Transverse colon (tissue), 4 donors: ENCODE measurements at regions not wholly inside any gene's neighbourhood (a gene's known extent, or its start where the extent isn't known, plus 50 kb on each side); places are given as distances from the start of the nearest gene placed in this dataset.

Experiments used
- DNase-seq: peaks from one replicate; pipeline ENCODE4 v3.0.0-alpha.2; 2019
- H3K27ac ChIP-seq, 4 donors: fragments of 200-600 bp; sonication (generic); 2 replicates each; pipeline ENCODE4 v1.5.1; 2016 to 2018; ENCODE audit warnings: inconsistent platforms in 4 of 4
- H3K27me3 ChIP-seq: fragments of 200-600 bp; sonication (generic); 2 replicates; pipeline ENCODE4 v1.5.1; 2017; ENCODE audit warnings: inconsistent platforms
- H3K36me3 ChIP-seq, 4 donors: fragments of 200-600 bp; sonication (generic); 2 replicates each; pipeline ENCODE4 v1.5.1; 2017 to 2019; ENCODE audit warnings: inconsistent platforms in 4 of 4
- H3K4me1 ChIP-seq, 4 donors: fragments of 200-600 bp; sonication (generic); 2 replicates each; pipeline ENCODE4 v1.5.1; 2017 to 2020; ENCODE audit warnings: inconsistent platforms in 4 of 4
- H3K4me3 ChIP-seq, 4 donors: fragments of 200-600 bp; sonication (generic); 1 replicate in 1 of 4; 2 replicates in 3 of 4; pipeline versions ENCODE4 v1.5.1 to v1.6.1; 2017 to 2019; ENCODE audit warnings: inconsistent platforms in 4 of 4
- H3K9me3 ChIP-seq, 2 donors: fragments of 200-600 bp; sonication (generic); 2 replicates each; pipeline ENCODE4 v1.5.1; 2017 to 2019; ENCODE audit warnings: inconsistent platforms in 2 of 2
- CTCF ChIP-seq, 5 experiments: fragments of 200-600 bp in 3 of 5; fragments of 450-650 bp in 2 of 5; sonication (generic) in 3 of 5; IDR thresholded peaks; 1 replicate in 2 of 5; 2 replicates in 3 of 5; pipeline ENCODE4 v1.5.1; 2016 to 2017; ENCODE audit warnings: antibody characterized with exemption in 5 of 5, inconsistent platforms in 3 of 5, mild to moderate bottlenecking in 2 of 5, moderate library complexity in 1 of 5
- EP300 ChIP-seq: sonication (generic); formaldehyde crosslinking; IDR thresholded peaks from one replicate; pipeline ENCODE4 v1.6.1; 2017; ENCODE audit warnings: antibody characterized with exemption, low read depth
- POLR2A ChIP-seq: fragments of 450-650 bp; IDR thresholded peaks from one replicate; pipeline ENCODE4 v1.6.1; 2016; ENCODE audit warnings: antibody characterized with exemption, mild to moderate bottlenecking, moderate library complexity
- POLR2AphosphoS5 ChIP-seq, 3 donors: sonication (generic); formaldehyde crosslinking; IDR thresholded peaks; one replicate each; pipeline ENCODE4 v1.6.1; 2016; ENCODE audit warnings: antibody characterized with exemption in 3 of 3
- WGBS, 2 donors: methylation state at CpG; one replicate each; pipeline ENCODE4 v1.1.5; 2018; ENCODE audit warnings: low coverage in 1 of 2; 5-methylcytosine and 5-hydroxymethylcytosine counted together
- in situ Hi-C, 4 donors: fragments of 200-750 bp; cut with MboI; loops; one replicate each; pipeline versions ENCODE4 v1.15.0 to v1.15.1; 2017; ENCODE audit warnings: low sequenced_read_pairs in 3 of 4, low pct_ligation_motif_present in 1 of 4, low pct_unique_long_range_greater_than_20kb in 1 of 4
- intact Hi-C: fragments of 100-400 bp; cut with DNase I; formaldehyde crosslinking; loops from one replicate; pipeline ENCODE4 v1.15.1; 2023; ENCODE audit warnings: low total_unique reads

- 97 to 100% methylated on average over 2 of the region's 2 CpGs for WGBS, 2 donors
- H3K27ac ChIP-seq, result no peak overlapping the region
- intact Hi-C loops (no loop called here), in situ Hi-C loops (no loop called here)
- DNase-seq, result no peak
- TF ChIP-seq EP300, result no peak
- no peak for TF ChIP-seq CTCF (IDR thresholded peaks at IDR 0.05)
- TF ChIP-seq POLR2A, result no peak
- TF ChIP-seq POLR2AphosphoS5 (IDR thresholded peaks at IDR 0.05), result no peak
- H3K9me3 ChIP-seq, result no peaks in the 10 kb centered on the region
- H3K4me3 ChIP-seq, result no peak overlapping the region
- no peaks in the 10 kb centered on the region for H3K27me3 ChIP-seq
- H3K4me1 ChIP-seq, result no peaks in the 10 kb centered on the region
- no peaks in the 10 kb centered on the region for H3K36me3 ChIP-seq
Measured at GRCh38 chr5:143469125-143469524, 65.6 kb upstream of the NR3C1 start.

DNA sequence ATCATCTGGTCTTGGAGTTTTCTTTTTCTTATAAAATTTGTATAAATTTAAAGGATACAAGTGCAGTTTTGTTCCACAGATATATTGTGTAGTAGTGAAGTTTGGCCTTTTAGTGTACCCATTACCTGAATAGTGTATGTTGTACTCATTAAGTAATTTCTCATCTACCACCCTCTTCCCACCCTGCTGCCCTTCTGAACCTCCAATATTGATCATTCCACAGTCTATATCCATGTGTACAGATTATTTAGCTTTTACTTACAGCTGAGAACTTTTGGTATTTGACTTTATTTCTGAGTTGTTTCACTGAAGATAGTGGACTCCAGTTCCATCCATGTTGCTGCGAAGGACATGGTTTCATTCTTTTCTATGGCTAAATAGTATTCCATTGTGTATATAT lies 63.1 kb upstream of the NR3C1 start:
- TF ChIP-seq EP300 (no peak), POLR2A (no peak), POLR2AphosphoS5 (IDR thresholded peaks at IDR 0.05) (no peak), CTCF (IDR thresholded peaks at IDR 0.05) (no peak)
- in situ Hi-C loops, result no loop called here
- WGBS, 2 donors, result 73 to 100% methylated on average over 1 of the region's 1 CpG

GRCh38 chr5:143464723-143465490 lies 61.4 kb upstream of the NR3C1 start:
- Histone ChIP-seq H3K27ac (no peak overlapping the region), H3K27me3 (no peaks in the 10 kb centered on the region), H3K9me3 (no peaks in the 10 kb centered on the region), H3K36me3 (no peaks in the 10 kb centered on the region), H3K4me3 (no peak overlapping the region), H3K4me1 (no peaks in the 10 kb centered on the region)
- 83 to 100% methylated on average over 1 of the region's 1 CpG for WGBS, 2 donors
- DNase-seq, result no peak
- in situ Hi-C loops, result no loop called here
- intact Hi-C loops, result no loop called here
- TF ChIP-seq EP300 (no peak), POLR2A (no peak), CTCF (IDR thresholded peaks at IDR 0.05) (no peak), POLR2AphosphoS5 (IDR thresholded peaks at IDR 0.05) (no peak)

More for the DNA sequence above, 63.1 kb upstream of the NR3C1 start:
- Histone ChIP-seq H3K9me3 (no peaks in the 10 kb centered on the region), H3K4me3 (no peak overlapping the region), H3K27ac (no peak overlapping the region), H3K27me3 (no peaks in the 10 kb centered on the region), H3K4me1 (no peaks in the 10 kb centered on the region), H3K36me3 (no peaks in the 10 kb centered on the region)
- intact Hi-C loops, result no loop called here
- DNase-seq, result no peak

GRCh38 chr5:143462431-143462830 lies 58.9 kb upstream of the NR3C1 start:
- no peak for DNase-seq
- H3K36me3 ChIP-seq, result no peaks in the 10 kb centered on the region
- TF ChIP-seq CTCF (IDR thresholded peaks at IDR 0.05) (no peak), POLR2AphosphoS5 (IDR thresholded peaks at IDR 0.05) (no peak), POLR2A (no peak)
- in situ Hi-C loops, result no loop called here
- no peaks in the 10 kb centered on the region for H3K4me1 ChIP-seq
- intact Hi-C loops, result no loop called here
- no peaks in the 10 kb centered on the region for H3K9me3 ChIP-seq
- no peaks in the 10 kb centered on the region for H3K27me3 ChIP-seq
- H3K4me3 ChIP-seq, result no peak overlapping the region
- H3K27ac ChIP-seq, result no peak overlapping the region
